H1 (cell line): ENCODE measurements at regions not wholly inside any gene's neighbourhood (a gene's known extent, or its start where the extent isn't known, plus 50 kb on each side); places are given as distances from the start of the nearest gene placed in this dataset.

Experiments used
- CTCF ChIA-PET: fragments of 300-600 bp; sonication (Branson Sonifier 250); formaldehyde crosslinking; loops from one replicate; lab custom pipeline; 2021; ENCODE audit not compliant: partially characterized antibody; lab: Charles Lee
- POLR2A ChIA-PET: fragments of 300-600 bp; sonication (Branson Sonifier 250); formaldehyde crosslinking; loops from one replicate; lab custom pipeline; 2021; ENCODE audit warnings: inconsistent platforms; ENCODE audit not compliant: partially characterized antibody; lab: Charles Lee
- DNase-seq, 2 experiments: peaks; one replicate each; pipeline versions ENCODE4 v3.0.0 to v3.0.0-alpha.2; 2010 to 2022; ENCODE audit warnings: low spot score in 2 of 2, low read depth in 1 of 2, mixed read lengths in 1 of 2
- FAIRE-seq: peaks from 2 replicates; lab custom pipeline; 2011; peaks lifted over from hg19 to GRCh38; lab: Jason Lieb, UNC
- H2AFZ ChIP-seq: 2 replicates; pipeline ENCODE4 v1.8.1; 2012; ENCODE audit warnings: low read length, inconsistent platforms
- H2AK5ac ChIP-seq: 2 replicates; pipeline ENCODE4 v1.6.1; 2013; ENCODE audit warnings: low read depth, low read length
- H2BK120ac ChIP-seq: replicated peaks from 2 replicates; pipeline ENCODE3; 2013; ENCODE audit warnings: low read depth, low read length, inconsistent platforms
- H2BK12ac ChIP-seq: 2 replicates; pipeline ENCODE4 v1.6.1; 2013; ENCODE audit warnings: low read depth, low read length
- H2BK15ac ChIP-seq: 2 replicates; pipeline ENCODE4 v1.6.1; 2013; ENCODE audit warnings: low read length
- H2BK20ac ChIP-seq: 2 replicates; pipeline ENCODE4 v1.6.1; 2013; ENCODE audit warnings: low read length
- H2BK5ac ChIP-seq: 2 replicates; pipeline ENCODE4 v1.6.1; 2013; ENCODE audit warnings: low read depth, low read length
- H3K14ac ChIP-seq: 2 replicates; pipeline ENCODE4 v1.6.1; 2013; ENCODE audit warnings: inconsistent platforms; ENCODE audit not compliant: insufficient read length
- H3K18ac ChIP-seq: 2 replicates; pipeline ENCODE4 v1.6.1; 2013; ENCODE audit warnings: low read length; ENCODE audit errors: extremely low read depth
- H3K23ac ChIP-seq: 2 replicates; pipeline ENCODE4 v1.6.1; 2013; ENCODE audit warnings: inconsistent platforms; ENCODE audit not compliant: insufficient read length
- H3K23me2 ChIP-seq: 2 replicates; pipeline ENCODE4 v1.6.1; 2013; ENCODE audit warnings: low read depth, low read length
- H3K27ac ChIP-seq: 2 replicates; pipeline ENCODE4 v1.6.1; 2011; ENCODE audit warnings: low read depth, low read length, inconsistent platforms
- H3K27me3 ChIP-seq, 4 experiments: replicated peaks in 1 of 4; 1 replicate in 1 of 4; 2 replicates in 3 of 4; pipeline versions ENCODE4 v1.6.1 to v1.8.1; 2011 to 2013; ENCODE audit warnings: low read length in 3 of 4, mild to moderate bottlenecking in 3 of 4, inconsistent platforms in 2 of 4, mixed read lengths in 2 of 4, moderate library complexity in 1 of 4; ENCODE audit not compliant: control insufficient read depth in 3 of 4, insufficient read depth in 3 of 4; ENCODE audit errors: extremely low read depth in 1 of 4
- H3K36me3 ChIP-seq, 4 experiments: 2 replicates each; pipeline versions ENCODE4 v1.6.1 to v1.8.1; 2011 to 2013; ENCODE audit warnings: mild to moderate bottlenecking in 4 of 4, low read length in 3 of 4, moderate library complexity in 2 of 4, control low read depth in 1 of 4, inconsistent platforms in 1 of 4; ENCODE audit not compliant: insufficient read depth in 4 of 4, control insufficient read depth in 2 of 4
- H3K4ac ChIP-seq: replicated peaks from 2 replicates; pipeline ENCODE3; 2013; ENCODE audit warnings: low read length, low read depth, mixed read lengths, inconsistent platforms; ENCODE audit not compliant: insufficient read length
- H3K4me1 ChIP-seq, 4 experiments: replicated peaks in 1 of 4; 1 replicate in 1 of 4; 2 replicates in 3 of 4; pipeline versions ENCODE4 v1.6.1 to v1.8.1; 2011 to 2013; ENCODE audit warnings: low read length in 3 of 4, inconsistent platforms in 2 of 4, mixed read lengths in 1 of 4; ENCODE audit not compliant: insufficient read depth in 4 of 4, control insufficient read depth in 3 of 4
- H3K4me2 ChIP-seq, 2 experiments: 2 replicates each; pipeline versions ENCODE4 v1.6.1 to v1.8.1; 2011 to 2013; ENCODE audit warnings: low read depth in 2 of 2, low read length in 2 of 2, control low read depth in 1 of 2, inconsistent platforms in 1 of 2, mild to moderate bottlenecking in 1 of 2; ENCODE audit not compliant: insufficient read depth in 1 of 2
- H3K4me3 ChIP-seq, 4 experiments: fragments of 200-600, 300-600 bp in 1 of 4; sonication (generic), shearing (Covaris generic), sonication (Bioruptor Twin) in 1 of 4; 2 replicates each; pipeline versions ENCODE4 v1.5.1 to v1.8.1; 2011 to 2016; ENCODE audit warnings: low read length in 4 of 4, low read depth in 3 of 4, control low read depth in 2 of 4, inconsistent platforms in 2 of 4, mild to moderate bottlenecking in 2 of 4, mixed read lengths in 1 of 4, moderate library complexity in 1 of 4; ENCODE audit not compliant: insufficient read depth in 2 of 4; ENCODE audit errors: extremely low read depth in 1 of 4
- H3K56ac ChIP-seq: replicated peaks from 2 replicates; pipeline ENCODE3; 2013; ENCODE audit warnings: low read depth, mild to moderate bottlenecking, mixed read lengths, low read length, inconsistent platforms; ENCODE audit not compliant: insufficient read length
- H3K79me1 ChIP-seq: 2 replicates; pipeline ENCODE4 v1.6.1; 2013; ENCODE audit warnings: low read depth, low read length, control low read depth
- H3K79me2 ChIP-seq, 2 experiments: 2 replicates each; pipeline versions ENCODE4 v1.6.1 to v1.8.1; 2012 to 2013; ENCODE audit warnings: low read length in 2 of 2, mild to moderate bottlenecking in 2 of 2, inconsistent platforms in 1 of 2; ENCODE audit not compliant: insufficient read depth in 2 of 2, control insufficient read depth in 1 of 2
- H3K9ac ChIP-seq, 4 experiments: replicated peaks in 1 of 4; 1 replicate in 1 of 4; 2 replicates in 3 of 4; pipeline versions ENCODE4 v1.6.1 to v1.8.1; 2011 to 2013; ENCODE audit warnings: low read depth in 3 of 4, low read length in 3 of 4, control low read depth in 2 of 4, mild to moderate bottlenecking in 2 of 4, moderate library complexity in 2 of 4, inconsistent platforms in 1 of 4; ENCODE audit errors: extremely low read depth in 1 of 4
- H3K9me3 ChIP-seq, 2 experiments: 2 replicates each; pipeline versions ENCODE4 v1.6.1 to v1.8.1; 2012 to 2013; ENCODE audit warnings: mild to moderate bottlenecking in 2 of 2, moderate library complexity in 2 of 2, control low read depth in 1 of 2, inconsistent platforms in 1 of 2, low read depth in 1 of 2, low read length in 1 of 2, mixed read lengths in 1 of 2; ENCODE audit not compliant: insufficient read depth in 2 of 2
- H4K20me1 ChIP-seq, 2 experiments: replicated peaks in 1 of 2; 2 replicates each; pipeline versions ENCODE3 to v1.8.1; 2011 to 2013; ENCODE audit warnings: inconsistent platforms in 2 of 2, low read length in 2 of 2, mild to moderate bottlenecking in 1 of 2; ENCODE audit not compliant: insufficient read depth in 2 of 2, control insufficient read depth in 1 of 2
- H4K5ac ChIP-seq: 2 replicates; pipeline ENCODE4 v1.6.1; 2013; ENCODE audit warnings: low read length, low read depth, mixed read lengths, inconsistent platforms; ENCODE audit not compliant: insufficient read length
- H4K8ac ChIP-seq: 2 replicates; pipeline ENCODE4 v1.8.0; 2013; ENCODE audit warnings: mild to moderate bottlenecking, moderate library complexity, low read length, inconsistent platforms; ENCODE audit not compliant: insufficient read depth; ENCODE audit errors: extremely low read depth
- H4K91ac ChIP-seq: replicated peaks from 2 replicates; pipeline ENCODE3; 2013; ENCODE audit warnings: low read length, mixed read lengths, inconsistent platforms; ENCODE audit not compliant: insufficient read length
- BRCA1 ChIP-seq: IDR thresholded peaks from 2 replicates; pipeline ENCODE4 v1.6.1; 2012; ENCODE audit warnings: low read depth, low read length, improper control_type of control experiment
- CTBP2 ChIP-seq: IDR thresholded peaks from 2 replicates; pipeline ENCODE4 v1.7.0; 2011; ENCODE audit warnings: borderline replicate concordance, mild to moderate bottlenecking, moderate library complexity, mixed read lengths, low read length; ENCODE audit not compliant: insufficient read depth, insufficient read length
- EGR1 ChIP-seq: IDR thresholded peaks from 2 replicates; pipeline ENCODE4 v1.6.1; 2011; ENCODE audit warnings: low read depth, low read length, borderline replicate concordance
- HDAC6 ChIP-seq: IDR thresholded peaks from one replicate; pipeline ENCODE4 v1.7.1; 2012; ENCODE audit warnings: low read depth, mild to moderate bottlenecking, inconsistent platforms, low read length, moderate library complexity
- JUN ChIP-seq: IDR thresholded peaks from 2 replicates; pipeline ENCODE4 v1.6.1; 2011; ENCODE audit warnings: low read depth, mild to moderate bottlenecking, improper control_type of control experiment, low read length
- RAD21 ChIP-seq, 2 experiments: IDR thresholded peaks in 1 of 2; conservative IDR thresholded peaks in 1 of 2; 2 replicates each; pipeline ENCODE4 v1.6.1; 2011; ENCODE audit warnings: low read depth in 2 of 2, low read length in 2 of 2, improper control_type of control experiment in 1 of 2, inconsistent platforms in 1 of 2, mild to moderate bottlenecking in 1 of 2, moderate library complexity in 1 of 2
- RXRA ChIP-seq: IDR thresholded peaks from 2 replicates; pipeline ENCODE4 v1.6.1; 2011; ENCODE audit warnings: low read depth, mild to moderate bottlenecking, low read length, moderate library complexity; ENCODE audit not compliant: insufficient read depth
- SIRT6 ChIP-seq: IDR thresholded peaks from one replicate; pipeline ENCODE4 v1.7.1; 2012; ENCODE audit warnings: low read length, inconsistent platforms
- SIX5 ChIP-seq: IDR thresholded peaks from 2 replicates; pipeline ENCODE4 v1.6.1; 2011; ENCODE audit warnings: mild to moderate bottlenecking, low read depth, low read length
- SP1 ChIP-seq: IDR thresholded peaks from 2 replicates; pipeline ENCODE4 v1.6.1; 2011; ENCODE audit warnings: low read depth, low read length
- SP2 ChIP-seq: IDR thresholded peaks from 2 replicates; pipeline ENCODE4 v1.6.1; 2012; ENCODE audit warnings: mild to moderate bottlenecking, low read length, inconsistent platforms
- SP4 ChIP-seq: IDR thresholded peaks from 2 replicates; pipeline ENCODE4 v1.6.1; 2012; ENCODE audit warnings: low read length, inconsistent platforms
- SRF ChIP-seq: IDR thresholded peaks from 2 replicates; pipeline ENCODE4 v1.6.1; 2011; ENCODE audit warnings: mild to moderate bottlenecking, low read depth, low read length, moderate library complexity
- SUZ12 ChIP-seq: fragments of 200-600 bp; sonication (generic); IDR thresholded peaks from 2 replicates; pipeline ENCODE4 v1.6.1; 2012; ENCODE audit warnings: mild to moderate bottlenecking, inconsistent platforms, low read length, moderate library complexity, mixed read lengths
- TEAD4 ChIP-seq: IDR thresholded peaks from 2 replicates; pipeline ENCODE4 v1.6.1; 2012; ENCODE audit warnings: low read depth, low read length, inconsistent platforms, mixed read lengths
- ZNF274 ChIP-seq: IDR thresholded peaks from 2 replicates; pipeline ENCODE4 v1.7.0; 2012; ENCODE audit warnings: low read length, borderline replicate concordance; ENCODE audit errors: extremely low read depth
- WGBS, 2 experiments: shearing (Covaris generic) in 1 of 2; methylation state at CpG; one replicate each; pipeline versions ENCODE4 v1.1.6 to v1.1.7; 2013 to 2015; ENCODE audit warnings: low lambda C conversion rate in 2 of 2, mixed read lengths in 2 of 2, inconsistent platforms in 1 of 2, low coverage in 1 of 2, missing lambda C conversion rate in 1 of 2; ENCODE audit not compliant: insufficient replicate concordance in 2 of 2, insufficient coverage in 1 of 2, insufficient read length in 1 of 2; ENCODE audit errors: extremely low coverage in 1 of 2, missing lambda C conversion rate in 1 of 2; 5-methylcytosine and 5-hydroxymethylcytosine counted together
- TF ChIP-seq, protein P1 (sequence below): IDR thresholded peaks from 2 replicates; pipeline ENCODE4 v1.6.1; 2012; ENCODE audit warnings: inconsistent platforms

DNA sequence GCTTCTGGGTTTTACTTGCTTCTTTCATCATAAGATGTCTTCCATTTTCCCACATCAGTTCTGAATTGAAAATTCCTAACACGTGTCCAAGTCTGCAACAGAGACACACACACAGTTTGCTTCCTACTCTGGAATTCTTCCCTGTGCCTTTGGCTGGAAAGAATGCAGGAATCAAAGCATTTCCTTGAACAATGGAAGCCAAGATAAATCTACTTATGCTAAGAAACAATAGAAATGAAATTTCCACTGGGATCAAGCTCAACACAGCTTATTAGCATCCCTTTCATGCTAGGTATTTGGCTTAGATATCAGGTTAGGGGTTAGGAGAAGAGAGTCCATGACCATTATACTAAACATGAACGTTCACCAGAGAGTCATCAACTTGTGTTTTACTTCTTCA lies 101.1 kb upstream of the SCAF8 start:
- H2BK15ac ChIP-seq, result no peak overlapping the region
- 82% methylated on average over 2 of the region's 2 CpGs; no CpG with 5 or more reads in 1 of the 2 experiments for WGBS, 2 experiments
- no peak overlapping the region for H3K4me3 ChIP-seq
- H2BK20ac ChIP-seq, result no peak overlapping the region
- no peaks in the 10 kb centered on the region for H3K23me2 ChIP-seq
- H3K27me3 ChIP-seq, result no peaks in the 10 kb centered on the region
- no peak overlapping the region for H3K4me2 ChIP-seq
- no peak overlapping the region for H3K23ac ChIP-seq
- H4K8ac ChIP-seq, result no peak overlapping the region
- no peak overlapping the region for H2BK5ac ChIP-seq
- H2BK120ac ChIP-seq, result no peak overlapping the region
- H2BK12ac ChIP-seq, result no peak overlapping the region
- no peaks in the 10 kb centered on the region for H3K79me2 ChIP-seq
- no peak overlapping the region for H4K91ac ChIP-seq
- DNase-seq (no peak), FAIRE-seq (no peak)
- no peak overlapping the region for H4K5ac ChIP-seq
- no peaks in the 10 kb centered on the region for H3K79me1 ChIP-seq
- no peak overlapping the region for H3K27ac ChIP-seq
- H4K20me1 ChIP-seq, result no peaks in the 10 kb centered on the region
- ChIA-PET POLR2A (no interaction called here), CTCF (no interaction called here)
- no peak overlapping the region for H3K56ac ChIP-seq
- H3K14ac ChIP-seq, result no peak overlapping the region
- no peak overlapping the region for H3K9ac ChIP-seq
- no peak overlapping the region for H3K18ac ChIP-seq
- H3K36me3 ChIP-seq, result no peaks in the 10 kb centered on the region
- no peaks in the 10 kb centered on the region for H3K9me3 ChIP-seq
- no peak overlapping the region for H2AFZ ChIP-seq
- H3K4ac ChIP-seq, result no peak overlapping the region
- no peak overlapping the region for H2AK5ac ChIP-seq
- H3K4me1 ChIP-seq, result no peaks in the 10 kb centered on the region
- TF ChIP-seq ZNF274, result no peak
- no peak for TF ChIP-seq SP1
- TF ChIP-seq SIRT6, result no peak
- TF ChIP-seq BRCA1, result no peak
- TF ChIP-seq RXRA, result no peak
- TF ChIP-seq SP4, result no peak
- no peak for TF ChIP-seq SRF
- no peak for TF ChIP-seq CTBP2
- TF ChIP-seq RAD21 (IDR thresholded peaks at IDR 0.05 in 1 of 2, conservative IDR thresholded peaks at IDR 0.05 in 1 of 2; ENCODE audit: low read depth in 2 of 2, low read length in 2 of 2), result no peak
- no peak for TF ChIP-seq HDAC6
- no peak for TF ChIP-seq SIX5
- TF ChIP-seq, protein P1, sequence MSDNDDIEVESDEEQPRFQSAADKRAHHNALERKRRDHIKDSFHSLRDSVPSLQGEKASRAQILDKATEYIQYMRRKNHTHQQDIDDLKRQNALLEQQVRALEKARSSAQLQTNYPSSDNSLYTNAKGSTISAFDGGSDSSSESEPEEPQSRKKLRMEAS, result no peak
- no peak for TF ChIP-seq EGR1
- TF ChIP-seq SP2, result no peak
- no peak for TF ChIP-seq SUZ12
- TF ChIP-seq TEAD4, result no peak
- no peak for TF ChIP-seq JUN
